NOMO-1 treated with dmso at 0.1 percent for 144 hours (cell line): ENCODE measurements at regions not wholly inside any gene's neighbourhood (a gene's known extent, or its start where the extent isn't known, plus 50 kb on each side); places are given as distances from the start of the nearest gene placed in this dataset.
A peak's percentile ranks its signal among the peaks of the same experiment; 100 is the strongest.

Source experiments
- DNase-seq: peaks from one replicate; lab custom pipeline; 2025; ENCODE audit not compliant: unreplicated experiment; lab: John Stamatoyannopoulos, UW

DNA sequence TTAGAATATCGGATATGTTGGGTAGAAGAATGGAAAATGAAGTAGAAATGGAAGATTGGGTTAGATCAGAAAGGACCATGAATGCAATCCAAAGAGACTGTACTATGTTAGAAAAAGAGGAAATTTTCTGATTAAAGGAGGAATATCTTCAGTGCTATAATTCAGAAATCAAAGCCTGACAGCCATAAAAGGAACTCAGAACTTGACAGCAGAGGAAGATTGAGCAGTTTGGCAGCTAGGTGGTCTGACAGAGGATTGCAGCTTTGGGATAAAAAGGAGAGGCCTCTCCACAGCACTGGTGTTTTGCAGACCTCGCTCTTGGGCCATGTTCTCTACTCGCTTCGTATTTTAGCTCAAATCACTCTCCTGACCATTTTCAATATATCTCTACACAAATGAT is 354.8 kb upstream of the SOX5 start:
- no peak for DNase-seq

DNA sequence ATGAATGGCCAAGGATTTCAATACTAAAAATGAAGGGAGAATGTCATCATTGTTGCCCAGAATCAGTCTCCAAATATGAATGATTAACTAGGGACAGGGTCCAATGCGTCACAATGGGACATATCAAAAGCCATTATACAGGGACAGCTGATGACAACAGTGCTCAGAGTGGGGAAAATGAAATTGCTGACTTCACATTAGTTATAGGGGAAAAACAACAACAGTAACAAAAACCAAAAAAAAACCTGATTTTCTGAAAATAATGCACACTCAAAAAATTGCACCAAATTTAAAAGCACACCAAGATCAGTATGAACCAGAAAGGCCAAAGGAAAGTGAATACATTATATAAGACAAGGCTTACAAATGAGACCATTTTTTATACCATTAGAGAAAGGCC is 353.2 kb upstream of the SOX5 start:
- no peak for DNase-seq

DNA sequence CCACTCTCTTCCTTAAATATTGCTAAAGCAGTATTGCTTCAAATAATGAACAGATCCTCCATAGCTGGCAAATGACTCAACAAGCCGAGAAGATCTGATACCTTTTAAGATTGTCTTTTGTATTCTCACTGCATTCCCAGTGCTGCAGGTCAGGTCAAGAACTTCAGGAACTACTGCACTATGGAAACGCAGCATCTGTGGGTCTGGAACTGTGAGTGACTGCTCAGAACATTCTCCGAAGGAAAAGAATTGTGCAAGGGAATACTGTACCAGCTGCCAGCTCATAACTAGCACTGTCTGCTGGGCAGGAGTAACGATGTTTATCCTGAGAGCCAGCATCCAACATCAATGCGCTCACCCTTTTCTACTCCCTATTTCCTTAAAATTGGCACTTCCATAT is 348.0 kb upstream of the SOX5 start:
- DNase-seq = no peak

DNA sequence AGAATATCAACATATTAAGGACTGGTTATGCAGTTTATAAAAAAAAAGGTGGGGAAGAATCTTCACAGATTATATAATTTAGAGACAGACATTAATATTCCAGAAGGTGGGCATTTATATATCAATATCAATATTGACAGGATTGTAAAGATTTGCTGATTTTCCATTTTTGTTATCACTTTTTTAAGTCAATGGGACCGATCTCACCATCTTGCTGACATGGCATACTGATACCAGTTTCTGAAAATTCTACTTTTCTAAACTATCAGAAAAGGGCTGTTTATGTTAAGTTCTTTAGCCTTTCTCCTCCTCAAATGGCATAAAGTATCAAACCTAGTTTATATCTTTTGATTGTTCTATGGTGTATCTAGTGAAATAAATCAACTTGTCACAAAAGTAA is 344.1 kb upstream of the SOX5 start:
- no peak for DNase-seq

DNA sequence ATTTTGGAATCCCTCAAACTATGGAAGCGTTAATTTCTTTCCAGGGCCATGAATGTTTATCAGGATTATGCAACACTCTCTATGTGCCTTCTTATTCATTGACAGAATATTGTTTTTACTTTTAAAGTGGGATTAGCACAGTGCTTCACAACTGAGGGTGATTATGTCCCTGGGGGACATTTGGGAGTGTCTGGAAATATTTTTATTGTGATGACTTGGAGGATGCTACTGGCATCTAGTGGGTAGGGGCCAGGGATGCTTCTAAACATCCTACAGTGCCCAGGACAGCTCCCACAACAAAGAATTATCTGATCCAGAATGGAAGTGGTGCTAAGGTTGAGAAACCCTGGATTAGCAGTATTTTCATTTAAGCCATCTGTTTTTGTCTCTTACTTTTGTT is 338.5 kb upstream of the SOX5 start:
- DNase-seq = no peak

DNA sequence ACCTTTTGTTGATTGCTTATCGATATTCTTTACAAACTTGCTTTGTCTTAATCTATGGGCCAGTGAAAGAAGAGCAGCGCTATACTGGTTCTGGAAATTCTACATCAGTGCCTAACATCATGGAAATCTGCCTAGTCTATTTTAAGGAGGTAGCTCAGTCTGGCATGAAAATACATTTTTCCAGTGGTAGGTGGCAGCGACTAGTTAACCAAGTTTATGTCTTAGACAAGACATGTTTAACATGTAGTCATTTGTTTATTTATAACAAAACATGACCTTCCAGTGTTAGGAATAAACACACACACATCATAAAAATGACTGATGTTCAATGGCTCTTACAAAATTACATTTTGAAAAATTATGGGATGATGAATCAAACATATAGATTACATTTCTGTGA is 336.0 kb upstream of the SOX5 start:
- no peak for DNase-seq

DNA sequence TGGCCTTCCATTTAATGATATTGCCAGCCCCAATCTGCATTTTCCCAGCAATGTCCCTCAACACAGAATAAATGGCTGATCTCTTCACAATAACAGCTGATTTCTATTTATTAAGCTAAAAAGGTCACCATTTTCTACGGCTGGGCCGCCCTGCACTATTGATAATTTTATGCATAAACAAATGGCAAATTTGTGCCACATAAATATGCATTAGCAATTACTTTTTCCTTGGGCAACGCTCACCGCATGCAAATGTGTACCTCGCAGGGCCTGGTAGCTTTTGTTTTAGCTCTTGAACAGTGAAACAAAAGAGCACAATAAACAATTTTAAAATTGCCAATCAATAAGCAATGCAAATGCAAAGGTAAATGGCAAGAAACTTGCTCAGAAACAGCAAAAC is 331.9 kb upstream of the SOX5 start:
- DNase-seq = no peak

DNA sequence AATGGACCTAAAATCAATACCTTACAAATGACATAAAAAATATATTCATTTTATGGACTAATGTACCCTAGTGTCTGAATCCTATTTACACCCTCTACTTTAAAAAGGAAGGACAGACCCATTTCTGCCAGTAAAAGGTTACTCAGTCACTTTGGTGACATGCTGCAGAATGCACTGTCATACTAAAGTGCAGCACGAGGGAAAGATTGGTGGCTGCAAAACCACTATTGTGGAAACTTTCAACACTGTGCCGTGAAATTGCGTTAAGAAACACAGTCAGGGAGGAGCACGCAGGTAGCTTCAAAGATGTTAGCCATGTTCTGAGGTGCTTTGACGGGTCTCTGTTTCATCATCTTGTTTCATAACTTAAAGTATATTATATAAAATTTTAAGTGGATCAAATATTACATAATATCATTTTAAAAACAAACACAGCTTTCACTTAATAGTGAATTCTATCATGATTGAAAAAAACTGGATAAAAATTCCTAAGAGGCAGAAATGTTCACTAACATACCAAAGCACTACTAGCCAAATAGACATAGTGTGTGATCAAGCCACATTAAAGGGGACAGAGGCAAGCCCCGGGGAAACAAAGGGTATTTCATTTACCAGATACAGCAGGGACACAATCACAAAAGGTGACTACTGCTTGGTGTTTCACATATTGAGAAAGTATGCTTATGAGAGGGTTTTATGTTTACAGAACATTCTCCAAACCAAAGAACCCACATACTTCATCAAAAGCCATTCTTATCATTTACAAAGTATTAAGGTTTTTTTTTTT is 330.8 kb upstream of the SOX5 start:
- DNase-seq = peak; percentile 3

DNA sequence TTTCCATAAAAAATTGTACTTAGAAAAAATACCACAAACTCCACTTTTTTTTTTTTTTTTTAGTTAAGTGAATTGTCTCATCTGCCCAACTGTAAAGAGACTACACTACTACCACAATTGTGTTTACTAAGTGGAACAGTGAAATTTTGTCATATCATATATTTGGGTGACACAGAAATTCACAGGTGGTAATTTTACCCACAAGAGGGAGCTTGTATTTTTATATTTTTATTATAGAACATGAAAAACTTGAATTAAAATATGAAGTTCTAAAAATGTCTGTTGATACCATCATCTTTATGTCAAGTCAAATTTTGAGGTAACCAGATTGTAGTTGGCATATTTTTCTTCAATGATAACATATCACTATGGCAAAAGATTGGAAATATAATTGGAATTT is 329.4 kb upstream of the SOX5 start:
- DNase-seq = no peak

DNA sequence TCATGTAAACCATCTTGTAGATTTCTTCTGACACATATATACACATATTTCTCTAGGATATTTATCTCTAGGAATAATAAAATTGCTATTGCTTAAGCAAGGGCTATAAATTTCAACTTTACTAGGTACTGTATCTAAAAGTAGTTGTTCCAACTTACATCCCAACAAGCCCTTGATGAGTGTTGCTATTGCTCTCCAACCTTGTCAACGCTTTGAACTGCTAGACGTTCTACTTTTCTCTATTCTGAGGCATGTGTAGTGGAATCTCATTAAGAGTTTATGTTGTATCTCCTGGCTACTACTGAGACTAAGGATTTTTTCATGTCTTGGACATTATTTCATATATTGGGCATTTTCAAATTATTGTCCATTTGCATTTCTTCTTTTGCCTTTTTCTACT is 321.5 kb upstream of the SOX5 start:
- no peak for DNase-seq

DNA sequence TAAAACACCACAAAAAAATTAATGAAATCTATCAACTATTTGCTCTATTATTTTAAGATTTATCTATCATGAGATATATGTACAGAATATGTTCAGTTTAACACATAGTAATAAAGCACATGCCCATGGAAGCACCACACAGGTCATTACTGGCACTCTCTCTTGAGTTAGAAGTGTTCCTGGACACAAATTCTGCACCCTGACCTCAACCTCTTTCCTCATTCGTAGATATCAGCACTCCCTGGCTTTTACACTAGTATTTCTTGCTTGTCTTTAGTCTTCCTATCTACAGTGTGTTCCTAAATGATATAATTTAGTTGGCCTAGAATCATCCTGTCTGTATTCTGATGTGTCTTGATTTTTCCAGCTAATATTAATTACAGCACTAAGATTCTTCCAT is 321.0 kb upstream of the SOX5 start:
- DNase-seq = no peak

DNA sequence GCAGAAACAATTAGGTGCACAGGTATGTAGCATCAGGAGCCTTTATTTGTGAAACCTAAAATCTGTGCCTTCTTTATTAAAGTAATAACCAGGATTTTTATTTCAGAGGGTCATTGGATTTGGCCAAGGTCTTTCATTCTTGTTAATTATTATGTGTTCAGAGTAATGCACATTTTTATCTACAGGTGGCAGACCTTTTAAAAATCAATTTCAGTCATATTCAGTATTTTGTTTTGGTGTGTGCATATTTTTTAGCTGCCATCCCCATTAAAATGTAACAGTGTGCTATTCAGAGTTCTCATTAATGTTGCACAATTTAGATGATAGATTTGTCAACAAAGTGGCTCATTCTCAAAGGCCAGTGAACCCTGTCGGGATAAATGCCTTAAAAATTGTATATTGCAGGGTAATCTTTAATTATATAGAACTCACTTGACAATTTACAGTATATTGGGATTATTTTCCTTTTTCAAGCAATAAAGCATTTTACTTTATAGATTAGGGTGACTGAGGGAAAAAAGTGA is 319.3 kb upstream of the SOX5 start:
- no peak for DNase-seq

DNA sequence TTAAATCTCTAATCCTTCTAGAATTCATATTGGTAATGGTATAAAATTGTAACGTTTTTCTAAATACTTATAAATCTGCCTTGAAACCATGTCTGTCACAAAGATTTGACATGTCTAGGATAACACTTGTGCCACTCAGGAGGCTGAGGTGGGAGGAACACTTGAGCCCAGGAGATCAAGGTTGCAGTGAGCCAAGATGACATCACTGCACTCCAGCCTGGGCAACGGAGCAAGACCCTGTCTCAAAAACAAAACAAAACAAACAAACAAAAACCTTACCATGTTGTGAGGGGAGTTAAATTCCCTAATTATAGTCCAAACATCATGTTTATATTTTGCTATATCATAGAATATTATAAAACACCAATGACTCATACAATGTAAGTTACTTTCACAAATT is 317.5 kb upstream of the SOX5 start:
- DNase-seq = no peak

DNA sequence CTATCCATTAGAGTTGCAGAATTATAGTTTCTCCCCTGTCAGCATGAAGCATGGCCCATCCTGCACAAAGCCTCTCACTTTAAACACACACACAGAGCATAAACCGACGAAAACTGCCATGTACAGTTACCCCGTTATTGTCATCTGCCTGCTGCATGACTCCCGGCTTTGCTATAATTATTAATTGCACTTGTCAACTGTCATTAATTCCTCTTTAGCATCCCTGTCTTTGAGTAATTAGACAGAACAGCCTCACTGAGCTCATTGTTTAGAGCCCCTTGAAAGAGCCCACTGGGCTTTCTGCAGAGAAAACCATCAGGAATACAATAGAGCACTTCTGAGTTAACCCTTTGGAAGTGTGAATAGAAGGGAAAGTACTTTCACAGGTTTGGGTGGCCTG is 307.2 kb upstream of the SOX5 start:
- DNase-seq = no peak

DNA sequence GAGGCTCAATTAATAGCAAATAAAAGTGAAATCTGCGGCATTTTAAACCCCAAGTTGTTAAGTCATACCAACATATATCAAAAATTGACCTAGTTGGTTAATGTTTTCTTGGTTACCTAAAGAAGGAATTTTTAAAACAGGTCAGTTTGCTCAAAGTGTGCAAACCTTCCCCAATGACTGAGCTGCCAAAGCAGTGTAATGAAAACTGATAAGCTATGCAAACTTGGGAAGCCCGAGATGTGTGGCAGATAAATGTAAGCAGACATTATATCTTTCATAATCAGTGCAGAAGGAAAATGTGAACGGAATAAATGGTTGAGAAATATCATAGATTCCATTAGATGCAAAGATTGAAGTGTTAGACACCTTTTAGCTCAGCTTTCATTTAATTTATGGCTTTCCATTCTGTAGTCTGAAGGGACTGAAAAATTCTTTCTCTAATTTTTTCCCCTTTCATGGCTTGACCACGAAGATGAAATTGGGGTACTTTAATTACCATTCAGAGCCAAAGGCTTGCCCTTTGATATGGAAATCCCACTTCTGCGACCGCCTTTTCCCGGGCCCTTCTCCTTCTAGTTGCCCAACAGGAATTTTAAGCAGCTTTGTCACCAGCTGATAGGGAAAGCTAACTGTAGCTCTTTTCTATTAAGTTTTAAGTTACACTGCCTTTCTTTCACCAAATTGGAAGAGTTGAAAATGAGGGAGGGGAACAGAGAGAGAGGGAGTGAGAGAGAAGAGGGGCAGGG is 306.6 kb upstream of the SOX5 start:
- no peak for DNase-seq

DNA sequence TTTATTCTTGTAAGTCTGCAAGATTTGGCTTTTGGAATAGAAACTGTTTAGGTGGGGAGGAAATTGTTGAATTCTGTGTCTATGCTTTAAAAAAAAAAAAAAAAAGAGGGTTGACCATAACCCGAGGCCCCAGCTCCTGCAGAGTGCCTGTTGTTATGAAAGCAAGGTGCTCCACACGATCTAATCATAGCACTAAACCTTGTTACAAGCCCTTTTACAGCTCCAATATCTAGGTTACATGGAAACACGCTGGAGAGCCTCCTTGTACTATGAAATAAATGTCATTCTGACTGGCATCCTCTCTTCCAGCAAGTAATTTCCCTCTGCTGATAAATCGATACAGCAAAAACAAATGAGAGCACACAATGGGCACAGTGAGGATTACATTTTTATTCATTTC is 303.1 kb upstream of the SOX5 start:
- DNase-seq = no peak

DNA sequence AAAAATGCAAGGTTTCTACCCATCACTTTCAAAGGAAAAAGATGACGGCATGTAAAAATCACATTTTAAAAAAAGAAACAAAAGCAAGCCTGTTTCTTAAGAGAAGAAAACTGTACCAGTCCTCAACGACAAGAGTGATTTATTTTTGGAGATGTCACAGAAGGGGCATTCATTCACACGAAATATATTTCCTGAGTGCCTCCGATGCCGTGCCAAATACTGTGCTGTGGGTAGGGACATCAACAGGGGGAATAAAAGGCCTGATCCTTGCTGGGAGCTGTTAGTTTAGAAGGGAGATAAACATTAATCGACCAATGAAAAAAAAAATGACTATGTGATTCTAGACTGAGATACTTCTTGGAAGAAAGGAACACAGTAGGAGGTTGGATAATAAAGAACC is 297.5 kb upstream of the SOX5 start:
- no peak for DNase-seq

DNA sequence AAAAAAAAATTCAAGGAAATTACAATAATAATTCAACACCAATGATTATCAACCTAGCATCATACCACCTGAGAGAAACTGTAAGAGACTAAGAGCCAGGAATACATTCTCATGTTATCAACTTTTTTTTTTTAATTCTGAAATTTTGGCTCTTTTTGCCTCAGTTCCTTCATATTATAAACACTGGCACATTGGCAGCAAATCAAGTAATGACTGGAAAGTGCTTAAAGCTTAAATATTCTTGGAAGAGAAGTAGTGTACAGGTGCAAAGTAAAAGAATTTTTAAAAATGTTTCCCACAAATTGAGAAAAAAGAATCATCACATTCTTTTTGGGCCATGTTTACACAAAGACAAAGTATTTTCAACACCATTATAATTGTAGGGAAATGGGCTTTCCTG is 296.9 kb upstream of the SOX5 start:
- no peak for DNase-seq

DNA sequence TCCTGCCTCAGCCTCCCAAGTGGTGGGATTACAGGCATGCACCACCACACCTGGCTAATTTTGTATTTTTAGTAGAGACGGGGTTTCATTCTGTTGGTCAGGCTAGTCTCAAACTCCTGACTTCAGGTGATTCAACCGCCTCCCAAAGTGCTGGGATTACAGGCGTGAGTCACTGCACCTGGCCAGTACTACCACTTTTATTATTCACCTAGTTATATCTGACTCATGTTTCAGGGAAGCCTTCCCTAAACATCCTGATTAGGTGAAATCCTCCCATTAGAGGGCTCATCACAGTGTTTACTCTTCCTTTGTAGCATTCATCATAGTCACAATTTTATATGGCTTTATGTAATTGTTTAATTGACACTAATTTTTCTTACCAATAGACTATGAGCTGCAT is 295.3 kb upstream of the SOX5 start:
- DNase-seq = no peak

DNA sequence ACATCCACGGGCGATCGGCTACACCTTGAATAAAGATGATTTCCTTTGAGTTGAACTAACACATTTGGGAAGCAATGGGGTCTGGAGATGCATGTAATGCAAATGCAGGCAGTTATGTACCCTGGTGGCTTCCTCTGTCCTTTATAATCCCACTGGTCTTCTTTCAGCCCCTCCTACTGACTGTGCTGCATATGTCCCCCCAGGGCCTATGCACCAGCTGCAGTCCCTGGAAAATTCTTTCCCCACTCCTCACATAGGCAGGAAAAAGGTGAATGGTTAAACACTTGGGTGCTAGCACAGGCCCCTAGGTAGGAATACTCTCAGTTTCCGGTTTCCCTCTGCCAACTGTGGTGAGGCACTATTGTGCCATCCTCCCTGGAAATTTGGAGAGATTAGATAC is 294.8 kb upstream of the SOX5 start:
- no peak for DNase-seq

DNA sequence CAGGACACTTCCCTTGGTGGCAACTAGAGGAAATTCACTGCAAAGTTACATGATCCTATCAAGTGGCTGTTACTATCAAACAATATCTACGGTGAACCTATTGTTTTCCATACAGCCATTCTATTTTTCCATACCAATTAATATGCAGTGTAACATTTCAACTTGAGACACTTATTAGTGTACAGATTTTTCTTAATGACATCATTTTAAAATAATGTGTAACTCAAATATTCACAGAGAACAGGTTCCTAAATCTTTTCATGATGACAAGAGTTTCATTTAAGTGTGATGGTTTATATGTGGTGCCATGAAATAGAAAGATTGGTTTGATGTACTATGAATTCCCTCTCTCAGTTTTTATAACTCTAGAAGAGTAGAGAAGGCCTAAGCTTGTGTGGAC is 291.2 kb upstream of the SOX5 start:
- DNase-seq = no peak

DNA sequence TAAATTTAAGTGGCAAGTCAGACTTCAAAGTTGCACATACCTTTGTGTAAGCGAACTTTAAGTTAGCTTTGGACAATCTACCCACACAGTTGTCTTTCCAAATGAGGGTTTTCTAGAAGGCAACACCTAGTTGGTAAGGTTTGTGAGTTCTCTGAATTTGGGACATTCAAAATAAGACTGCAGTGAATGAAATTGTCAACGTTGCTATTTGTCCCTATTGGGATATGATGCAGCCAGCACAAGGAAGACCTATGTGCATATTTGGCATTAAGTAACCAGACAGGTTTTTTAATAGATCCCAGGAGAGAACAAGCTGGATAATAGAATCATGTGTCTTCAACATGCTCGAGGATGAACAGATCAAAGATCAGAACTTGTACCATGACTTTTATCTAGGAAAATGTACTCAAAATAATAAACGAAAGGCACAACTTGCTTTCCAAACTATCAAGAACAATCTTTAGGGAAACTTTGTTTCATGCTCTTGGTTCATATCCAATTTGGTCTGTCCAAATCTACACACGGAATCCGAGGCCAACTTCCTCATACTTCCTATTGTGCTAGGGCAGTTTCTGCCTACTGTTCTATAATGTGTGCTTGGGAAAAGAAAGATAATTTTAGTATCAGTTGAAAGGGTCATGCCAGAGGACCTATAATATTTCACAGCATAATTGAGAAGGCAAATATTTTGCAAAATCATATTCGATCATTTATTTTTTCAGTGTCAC is 284.2 kb upstream of the SOX5 start:
- DNase-seq = no peak
